ENCODE measurements at regions not wholly inside any gene's neighbourhood (a gene's known extent, or its start where the extent isn't known, plus 50 kb on each side); places are given as distances from the start of the nearest gene placed in this dataset.
"Not testable (repeated sequence)": the region's sequence is repeated elsewhere in the genome, so short reads cannot be mapped to it uniquely, and the experiment has no call there.

DNA sequence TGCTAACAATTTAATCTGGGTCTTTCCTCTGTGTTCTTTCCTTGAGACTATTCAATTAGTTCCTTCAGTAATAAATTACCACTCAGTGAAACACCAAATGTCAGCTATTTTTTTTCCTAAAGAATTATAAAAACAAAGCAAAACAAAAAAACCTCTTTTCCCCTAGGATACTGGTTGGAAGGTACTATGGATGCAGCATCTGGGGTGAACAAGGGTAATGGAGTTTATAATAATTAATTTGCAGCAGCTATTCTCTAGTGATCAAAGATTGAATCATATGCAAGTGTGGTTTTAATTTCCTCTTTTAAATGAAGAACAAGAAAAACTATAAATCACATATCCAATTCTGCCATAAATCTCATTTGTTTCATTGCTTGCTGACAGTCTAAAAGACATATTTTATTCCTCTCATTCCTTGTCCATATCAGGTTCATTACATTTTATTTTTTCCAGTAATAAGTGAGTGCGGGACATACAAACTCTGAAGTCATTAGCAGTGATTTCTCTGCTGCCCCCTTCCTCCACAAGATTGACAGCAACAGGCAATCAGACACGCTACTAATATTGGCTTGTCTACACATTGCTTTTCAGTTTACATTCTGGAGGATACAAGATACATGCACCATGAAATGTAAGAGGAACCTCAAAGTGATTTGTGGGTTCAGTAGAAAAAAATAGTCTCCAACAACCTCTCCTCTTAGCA, 1093.4 kb upstream of the SLIT2 start:
- TF ChIP-seq CTCF (conservative IDR thresholded peaks at IDR 0.05) = no peak
- no peaks in the 10 kb centered on the region for H3K4me1 Mint-ChIP-seq
- no peak for DNase-seq (ENCODE audit: low read depth, low spot score)
- H3K9me3 Mint-ChIP-seq = peaks cover 12% of the 10 kb centered on the region
- H3K27me3 Mint-ChIP-seq (ENCODE audit: low read depth) = no peaks in the 10 kb centered on the region
- no peak overlapping the region for H3K27ac Mint-ChIP-seq (ENCODE audit: unreplicated experiment)
- H3K4me3 Mint-ChIP-seq = no peak overlapping the region
- H3K36me3 Mint-ChIP-seq (ENCODE audit: low read depth) = peaks cover 15% of the 10 kb centered on the region

DNA sequence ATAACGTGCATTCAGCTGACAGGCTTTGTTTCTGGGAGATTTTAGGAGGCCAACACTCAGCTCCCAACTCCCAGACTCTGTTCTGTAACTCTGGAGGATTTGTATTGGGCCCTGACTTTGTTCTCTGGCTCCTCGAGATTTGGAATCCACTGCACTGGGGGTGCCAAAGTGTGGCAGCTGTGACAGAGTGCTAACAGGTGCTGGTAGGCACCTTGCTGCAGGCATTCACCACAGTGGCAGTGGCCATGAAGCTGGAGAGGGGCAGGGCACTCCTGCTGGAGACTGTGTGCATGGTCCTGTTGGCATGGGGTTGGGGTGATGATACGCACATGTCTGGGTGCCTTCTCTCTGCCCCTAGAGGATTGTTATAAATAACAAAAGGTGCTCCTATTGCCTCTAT, 1094.9 kb upstream of the SLIT2 start:
- H3K27ac Mint-ChIP-seq (ENCODE audit: unreplicated experiment) = no peak overlapping the region
- H3K27me3 Mint-ChIP-seq (ENCODE audit: low read depth) = no peaks in the 10 kb centered on the region
- H3K4me1 Mint-ChIP-seq = no peaks in the 10 kb centered on the region
- DNase-seq (ENCODE audit: low read depth, low spot score) = no peak
- TF ChIP-seq CTCF (conservative IDR thresholded peaks at IDR 0.05) = no peak
- peaks cover 12% of the 10 kb centered on the region for H3K9me3 Mint-ChIP-seq
- H3K36me3 Mint-ChIP-seq (ENCODE audit: low read depth) = peaks cover 15% of the 10 kb centered on the region
- H3K4me3 Mint-ChIP-seq = no peak overlapping the region

GRCh38 chr4:19155568-19155967, 1096.1 kb upstream of the SLIT2 start:
- no peak for DNase-seq (ENCODE audit: low read depth, low spot score)
- Mint-ChIP-seq H3K27me3 (ENCODE audit: low read depth) (no peaks in the 10 kb centered on the region), H3K9me3 (peaks cover 12% of the 10 kb centered on the region), H3K36me3 (ENCODE audit: low read depth) (peaks cover 15% of the 10 kb centered on the region), H3K4me1 (no peaks in the 10 kb centered on the region), H3K27ac (ENCODE audit: unreplicated experiment) (no peak overlapping the region), H3K4me3 (no peak overlapping the region)
- no peak for TF ChIP-seq CTCF (conservative IDR thresholded peaks at IDR 0.05)

DNA sequence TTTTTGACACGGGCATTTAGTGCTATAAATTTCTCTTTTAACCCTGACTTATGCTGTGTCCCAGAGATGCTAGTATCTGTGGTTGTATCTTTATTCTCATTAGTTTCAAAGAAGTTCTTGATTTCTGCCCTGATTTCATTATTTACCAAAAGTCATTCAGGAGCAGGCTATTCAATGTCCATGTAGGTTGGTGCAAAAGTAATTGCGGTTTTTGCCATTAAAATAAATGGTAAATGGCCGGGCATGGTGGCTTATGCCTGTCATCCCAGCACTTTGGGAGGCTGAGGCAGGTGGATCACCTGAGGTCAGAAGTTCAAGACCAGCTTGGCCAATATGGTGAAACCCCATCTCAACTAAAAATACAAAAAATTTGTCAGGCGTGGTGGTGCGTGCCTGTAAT, 1097.4 kb upstream of the SLIT2 start:
- H3K9me3 Mint-ChIP-seq = peaks cover 12% of the 10 kb centered on the region
- H3K4me1 Mint-ChIP-seq; H3K4me3 Mint-ChIP-seq; DNase-seq (ENCODE audit: low read depth, low spot score); H3K27me3 Mint-ChIP-seq (ENCODE audit: low read depth); H3K27ac Mint-ChIP-seq (ENCODE audit: unreplicated experiment): not testable (repeated sequence)
- peaks cover 15% of the 10 kb centered on the region for H3K36me3 Mint-ChIP-seq (ENCODE audit: low read depth)

DNA sequence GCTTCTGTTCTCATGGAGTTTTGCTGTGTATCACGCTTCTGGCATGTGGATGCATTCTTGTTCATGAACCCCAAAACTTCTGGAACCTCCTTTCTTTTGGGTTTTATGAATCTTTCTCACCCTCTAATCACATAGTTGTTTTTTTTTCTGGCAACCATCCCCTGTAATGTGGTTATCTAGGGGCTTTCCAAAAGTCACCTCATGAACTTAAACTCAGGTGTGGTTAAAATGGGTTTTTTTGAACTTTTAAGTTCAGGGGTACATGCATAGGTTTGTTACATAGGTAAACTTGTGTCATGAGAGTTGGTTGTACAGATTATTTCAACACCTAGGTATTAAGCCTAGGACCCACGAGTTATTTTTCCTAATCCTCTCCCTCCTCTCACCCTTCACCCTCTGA, 1099.4 kb upstream of the SLIT2 start:
- H3K9me3 Mint-ChIP-seq = peaks cover 12% of the 10 kb centered on the region
- H3K27ac Mint-ChIP-seq (ENCODE audit: unreplicated experiment) = no peak overlapping the region
- H3K4me3 Mint-ChIP-seq = no peak overlapping the region
- H3K27me3 Mint-ChIP-seq (ENCODE audit: low read depth) = no peaks in the 10 kb centered on the region
- H3K4me1 Mint-ChIP-seq = no peaks in the 10 kb centered on the region
- DNase-seq (ENCODE audit: low read depth, low spot score) = no peak
- no peak for TF ChIP-seq CTCF (conservative IDR thresholded peaks at IDR 0.05)
- peaks cover 15% of the 10 kb centered on the region for H3K36me3 Mint-ChIP-seq (ENCODE audit: low read depth)

- peaks cover 15% of the 10 kb centered on the region for H3K36me3 Mint-ChIP-seq (ENCODE audit: low read depth)
- no peaks in the 10 kb centered on the region for H3K27me3 Mint-ChIP-seq (ENCODE audit: low read depth)
- H3K4me3 Mint-ChIP-seq = no peak overlapping the region
- no peak overlapping the region for H3K27ac Mint-ChIP-seq (ENCODE audit: unreplicated experiment)
- peaks cover 12% of the 10 kb centered on the region for H3K9me3 Mint-ChIP-seq
- no peaks in the 10 kb centered on the region for H3K4me1 Mint-ChIP-seq
- no peak for DNase-seq (ENCODE audit: low read depth, low spot score)
- no peak for TF ChIP-seq CTCF (conservative IDR thresholded peaks at IDR 0.05)
Measured at GRCh38 chr4:19151684-19152083, 1100.0 kb upstream of the SLIT2 start.
